GM23338 (cell line): ENCODE measurements at regions not wholly inside any gene's neighbourhood (a gene's known extent, or its start where the extent isn't known, plus 50 kb on each side); places are given as distances from the start of the nearest gene placed in this dataset.

Source experiments
- ATAC-seq: fragments of 200-7000 bp; cut with Tn5 transposase; 3 replicates; pipeline ENCODE4 v1.9.1; 2020
- DNase-seq: peaks from one replicate; pipeline ENCODE4 v3.0.0-alpha.2; 2015; ENCODE audit warnings: low spot score
- H2AFZ ChIP-seq: fragments of 200-600 bp; sonication (generic); 2 replicates; pipeline ENCODE4 v1.8.0; 2016; ENCODE audit warnings: antibody characterized with exemption, mild to moderate bottlenecking, moderate library complexity
- H3F3A ChIP-seq: fragments of 200-600 bp; sonication (generic); replicated peaks from 2 replicates; pipeline ENCODE4 v1.8.0; 2017; ENCODE audit warnings: antibody characterized with exemption, mixed run types, low read depth
- H3K27ac ChIP-seq: fragments of 200-600 bp; sonication (generic); 2 replicates; pipeline ENCODE4 v1.6.1; 2016; ENCODE audit warnings: low read depth
- H3K27me3 ChIP-seq: fragments of 200-600 bp; sonication (generic); 2 replicates; pipeline ENCODE4 v1.8.0; 2016; ENCODE audit warnings: mild to moderate bottlenecking, mixed run types, moderate library complexity; ENCODE audit not compliant: insufficient read depth
- H3K36me3 ChIP-seq: fragments of 200-600 bp; sonication (generic); 2 replicates; pipeline ENCODE4 v1.8.0; 2016; ENCODE audit warnings: mild to moderate bottlenecking; ENCODE audit not compliant: insufficient read depth
- H3K4me1 ChIP-seq: fragments of 200-600 bp; sonication (generic); 2 replicates; pipeline ENCODE4 v1.8.0; 2016; ENCODE audit warnings: mild to moderate bottlenecking, moderate library complexity; ENCODE audit not compliant: insufficient read depth
- H3K4me2 ChIP-seq: fragments of 200-600 bp; sonication (generic); 2 replicates; pipeline ENCODE4 v1.7.1; 2017; ENCODE audit warnings: mixed run types
- H3K4me3 ChIP-seq: fragments of 200-600 bp; sonication (generic); 2 replicates; pipeline ENCODE4 v1.6.1; 2016; ENCODE audit warnings: mixed run types
- H3K79me2 ChIP-seq: fragments of 200-600 bp; sonication (generic); replicated peaks from 2 replicates; pipeline ENCODE4 v1.8.0; 2017; ENCODE audit warnings: mild to moderate bottlenecking; ENCODE audit not compliant: insufficient read depth
- H3K9me2 ChIP-seq: fragments of 200-600 bp; sonication (generic); 2 replicates; pipeline ENCODE4 v1.8.0; 2017; ENCODE audit not compliant: insufficient read depth
- H4K20me1 ChIP-seq: fragments of 200-600 bp; sonication (generic); replicated peaks from 2 replicates; pipeline ENCODE4 v1.8.0; 2017; ENCODE audit warnings: mild to moderate bottlenecking; ENCODE audit not compliant: insufficient read depth
- H3K27ac Mint-ChIP-seq: 2 replicates; pipeline ENCODE4 v1.8.0; 2020; ENCODE audit warnings: inconsistent platforms, mild to moderate bottlenecking, moderate library complexity, mixed read lengths
- H3K27me3 Mint-ChIP-seq: 3 replicates; pipeline ENCODE4 v1.8.0; 2022; ENCODE audit warnings: low read depth, mild to moderate bottlenecking, moderate library complexity, mixed read lengths, inconsistent platforms; ENCODE audit not compliant: insufficient read depth, poor library complexity
- H3K36me3 Mint-ChIP-seq: 3 replicates; pipeline ENCODE4 v1.8.0; 2021; ENCODE audit warnings: low read depth, mild to moderate bottlenecking, inconsistent platforms, moderate library complexity, mixed read lengths
- H3K4me1 Mint-ChIP-seq: 3 replicates; pipeline ENCODE4 v1.8.0; 2020; ENCODE audit warnings: mild to moderate bottlenecking, inconsistent platforms, mixed read lengths
- H3K4me3 Mint-ChIP-seq: 3 replicates; pipeline ENCODE4 v1.8.0; 2021; ENCODE audit warnings: moderate library complexity, mild to moderate bottlenecking, inconsistent platforms, mixed read lengths
- H3K9me3 Mint-ChIP-seq: 3 replicates; pipeline ENCODE4 v1.8.0; 2020; ENCODE audit warnings: moderate library complexity, mild to moderate bottlenecking, inconsistent platforms, mixed read lengths
- CREB1 ChIP-seq: fragments of 250-450 bp; sonication (Bioruptor Pico); IDR thresholded peaks from 2 replicates; pipeline ENCODE4 v1.5.0; 2020; ENCODE audit warnings: low read depth, mild to moderate bottlenecking, moderate library complexity
- EZH2 ChIP-seq: fragments of 200-600 bp; sonication (generic); IDR thresholded peaks from one replicate; pipeline ENCODE4 v1.8.0; 2017; ENCODE audit warnings: antibody characterized with exemption, mild to moderate bottlenecking, low read depth; ENCODE audit not compliant: unreplicated experiment
- EZH2phosphoT487 ChIP-seq: fragments of 200-600 bp; sonication (generic); IDR thresholded peaks from one replicate; pipeline ENCODE4 v1.8.1; 2018; ENCODE audit warnings: antibody characterized with exemption; ENCODE audit not compliant: unreplicated experiment
- JUNB ChIP-seq: IDR thresholded peaks from one replicate; pipeline ENCODE4 v1.6.1; 2016; ENCODE audit warnings: antibody characterized with exemption; ENCODE audit not compliant: unreplicated experiment
- NANOG ChIP-seq: IDR thresholded peaks from 2 replicates; pipeline ENCODE4 v1.6.1; 2016; ENCODE audit warnings: antibody characterized with exemption, borderline replicate concordance
- POLR2AphosphoS5 ChIP-seq: IDR thresholded peaks from 2 replicates; pipeline ENCODE4 v1.6.1; 2016; ENCODE audit warnings: antibody characterized with exemption, low read depth
- STAT1 ChIP-seq: IDR thresholded peaks from one replicate; pipeline ENCODE4 v1.6.1; 2016; ENCODE audit warnings: antibody characterized with exemption; ENCODE audit not compliant: unreplicated experiment
- ZNF114 ChIP-seq: fragments of 250-450 bp; sonication (Bioruptor Pico); IDR thresholded peaks from 2 replicates; pipeline ENCODE4 v1.5.0; 2020; ENCODE audit warnings: mild to moderate bottlenecking, moderate library complexity
- ZNF331 ChIP-seq: fragments of 250-450 bp; sonication (Bioruptor Pico); IDR thresholded peaks from 2 replicates; pipeline ENCODE4 v1.5.0; 2020; ENCODE audit warnings: low read depth, mild to moderate bottlenecking, moderate library complexity
- TF ChIP-seq, protein P1 (sequence below), 2 experiments: fragments of 200-600 bp in 1 of 2; sonication (generic) in 1 of 2; conservative IDR thresholded peaks; 2 replicates each; pipeline versions ENCODE4 v1.5.1 to v1.6.1; 2016 to 2017; ENCODE audit warnings: antibody characterized with exemption in 2 of 2, low read depth in 2 of 2, mild to moderate bottlenecking in 2 of 2, moderate library complexity in 1 of 2
- TF ChIP-seq, protein P2 (sequence below): IDR thresholded peaks from one replicate; pipeline ENCODE4 v1.6.1; 2018; ENCODE audit warnings: antibody characterized with exemption; ENCODE audit not compliant: unreplicated experiment
- TF ChIP-seq, protein P3 (sequence below): IDR thresholded peaks from 2 replicates; pipeline ENCODE4 v1.6.1; 2016; ENCODE audit warnings: antibody characterized with exemption

DNA sequence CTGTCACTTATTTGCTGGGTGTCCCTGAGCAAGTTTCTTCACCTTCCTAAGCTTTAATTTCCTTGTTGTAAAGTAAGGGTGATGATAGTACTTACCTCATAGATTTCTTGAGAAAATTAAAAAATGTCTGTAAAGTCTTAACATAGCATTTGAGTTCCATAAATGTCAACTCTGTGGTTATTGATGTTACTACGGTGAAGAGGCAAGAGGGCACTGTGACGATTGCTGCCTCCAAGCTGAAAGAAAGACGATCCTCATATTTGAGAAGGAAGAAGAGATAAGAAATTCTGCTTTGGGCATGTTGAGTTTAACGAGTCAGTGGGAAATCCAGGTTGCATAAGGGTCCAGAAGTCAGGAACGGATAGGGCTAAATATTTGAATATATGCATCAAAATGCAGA, 240.8 kb upstream of the ZPLD1 start (continued):
- TF ChIP-seq, protein P1, sequence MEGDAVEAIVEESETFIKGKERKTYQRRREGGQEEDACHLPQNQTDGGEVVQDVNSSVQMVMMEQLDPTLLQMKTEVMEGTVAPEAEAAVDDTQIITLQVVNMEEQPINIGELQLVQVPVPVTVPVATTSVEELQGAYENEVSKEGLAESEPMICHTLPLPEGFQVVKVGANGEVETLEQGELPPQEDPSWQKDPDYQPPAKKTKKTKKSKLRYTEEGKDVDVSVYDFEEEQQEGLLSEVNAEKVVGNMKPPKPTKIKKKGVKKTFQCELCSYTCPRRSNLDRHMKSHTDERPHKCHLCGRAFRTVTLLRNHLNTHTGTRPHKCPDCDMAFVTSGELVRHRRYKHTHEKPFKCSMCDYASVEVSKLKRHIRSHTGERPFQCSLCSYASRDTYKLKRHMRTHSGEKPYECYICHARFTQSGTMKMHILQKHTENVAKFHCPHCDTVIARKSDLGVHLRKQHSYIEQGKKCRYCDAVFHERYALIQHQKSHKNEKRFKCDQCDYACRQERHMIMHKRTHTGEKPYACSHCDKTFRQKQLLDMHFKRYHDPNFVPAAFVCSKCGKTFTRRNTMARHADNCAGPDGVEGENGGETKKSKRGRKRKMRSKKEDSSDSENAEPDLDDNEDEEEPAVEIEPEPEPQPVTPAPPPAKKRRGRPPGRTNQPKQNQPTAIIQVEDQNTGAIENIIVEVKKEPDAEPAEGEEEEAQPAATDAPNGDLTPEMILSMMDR (conservative IDR thresholded peaks at IDR 0.05; ENCODE audit: low read depth in 2 of 2), result no peak
- no peak for TF ChIP-seq STAT1

DNA sequence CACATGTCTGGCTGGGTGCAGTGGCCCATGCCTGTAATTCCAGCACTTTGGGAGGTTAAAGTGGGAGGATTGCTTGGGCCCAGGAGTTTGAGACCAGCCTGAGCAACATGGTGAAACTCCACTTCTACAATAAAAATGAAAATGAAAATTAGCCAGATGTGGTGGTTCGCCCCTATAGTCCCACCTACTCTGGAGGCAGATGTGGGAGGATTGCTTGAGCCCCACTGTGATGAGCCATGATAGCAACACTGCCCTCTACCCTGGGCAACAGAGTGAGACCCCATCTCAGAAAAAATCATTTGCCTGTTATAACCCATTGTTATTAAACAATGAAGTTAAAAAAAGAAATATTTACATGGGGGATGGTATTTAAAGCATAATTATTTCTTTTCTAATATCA, 240.1 kb upstream of the ZPLD1 start:
- no peaks in the 10 kb centered on the region for H3K79me2 ChIP-seq
- no peaks in the 10 kb centered on the region for H4K20me1 ChIP-seq
- no peak overlapping the region for H3K4me2 ChIP-seq
- no peaks in the 10 kb centered on the region for H3K36me3 Mint-ChIP-seq
- H3K36me3 ChIP-seq, result no peaks in the 10 kb centered on the region
- no peak overlapping the region for H2AFZ ChIP-seq
- DNase-seq (no peak), ATAC-seq (no peak)
- no peaks in the 10 kb centered on the region for H3K4me1 ChIP-seq
- peaks cover 4% of the 10 kb centered on the region for H3K27me3 Mint-ChIP-seq
- no peak overlapping the region for H3K27ac Mint-ChIP-seq
- H3F3A ChIP-seq, result no peaks in the 10 kb centered on the region
- no peak overlapping the region for H3K4me3 Mint-ChIP-seq
- no peak overlapping the region for H3K4me3 ChIP-seq
- H3K27me3 ChIP-seq, result no peaks in the 10 kb centered on the region
- H3K27ac ChIP-seq, result no peak overlapping the region
- H3K4me1 Mint-ChIP-seq, result peaks cover 13% of the 10 kb centered on the region
- no peaks in the 10 kb centered on the region; the same call in 2 of the 3 replicates for H3K9me3 Mint-ChIP-seq
- H3K9me2 ChIP-seq, result peaks cover 3% of the 10 kb centered on the region; the same call in 1 of the 2 replicates
- TF ChIP-seq CREB1 (CRISPR knock-in tag) (no peak), ZNF331 (CRISPR knock-in tag) (no peak), EZH2phosphoT487 (no peak), NANOG (no peak), ZNF114 (CRISPR knock-in tag) (no peak), EZH2 (no peak), STAT1 (no peak), JUNB (no peak), POLR2AphosphoS5 (no peak)
- TF ChIP-seq, protein P2, sequence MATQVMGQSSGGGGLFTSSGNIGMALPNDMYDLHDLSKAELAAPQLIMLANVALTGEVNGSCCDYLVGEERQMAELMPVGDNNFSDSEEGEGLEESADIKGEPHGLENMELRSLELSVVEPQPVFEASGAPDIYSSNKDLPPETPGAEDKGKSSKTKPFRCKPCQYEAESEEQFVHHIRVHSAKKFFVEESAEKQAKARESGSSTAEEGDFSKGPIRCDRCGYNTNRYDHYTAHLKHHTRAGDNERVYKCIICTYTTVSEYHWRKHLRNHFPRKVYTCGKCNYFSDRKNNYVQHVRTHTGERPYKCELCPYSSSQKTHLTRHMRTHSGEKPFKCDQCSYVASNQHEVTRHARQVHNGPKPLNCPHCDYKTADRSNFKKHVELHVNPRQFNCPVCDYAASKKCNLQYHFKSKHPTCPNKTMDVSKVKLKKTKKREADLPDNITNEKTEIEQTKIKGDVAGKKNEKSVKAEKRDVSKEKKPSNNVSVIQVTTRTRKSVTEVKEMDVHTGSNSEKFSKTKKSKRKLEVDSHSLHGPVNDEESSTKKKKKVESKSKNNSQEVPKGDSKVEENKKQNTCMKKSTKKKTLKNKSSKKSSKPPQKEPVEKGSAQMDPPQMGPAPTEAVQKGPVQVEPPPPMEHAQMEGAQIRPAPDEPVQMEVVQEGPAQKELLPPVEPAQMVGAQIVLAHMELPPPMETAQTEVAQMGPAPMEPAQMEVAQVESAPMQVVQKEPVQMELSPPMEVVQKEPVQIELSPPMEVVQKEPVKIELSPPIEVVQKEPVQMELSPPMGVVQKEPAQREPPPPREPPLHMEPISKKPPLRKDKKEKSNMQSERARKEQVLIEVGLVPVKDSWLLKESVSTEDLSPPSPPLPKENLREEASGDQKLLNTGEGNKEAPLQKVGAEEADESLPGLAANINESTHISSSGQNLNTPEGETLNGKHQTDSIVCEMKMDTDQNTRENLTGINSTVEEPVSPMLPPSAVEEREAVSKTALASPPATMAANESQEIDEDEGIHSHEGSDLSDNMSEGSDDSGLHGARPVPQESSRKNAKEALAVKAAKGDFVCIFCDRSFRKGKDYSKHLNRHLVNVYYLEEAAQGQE, result no peak
- TF ChIP-seq, protein P3, sequence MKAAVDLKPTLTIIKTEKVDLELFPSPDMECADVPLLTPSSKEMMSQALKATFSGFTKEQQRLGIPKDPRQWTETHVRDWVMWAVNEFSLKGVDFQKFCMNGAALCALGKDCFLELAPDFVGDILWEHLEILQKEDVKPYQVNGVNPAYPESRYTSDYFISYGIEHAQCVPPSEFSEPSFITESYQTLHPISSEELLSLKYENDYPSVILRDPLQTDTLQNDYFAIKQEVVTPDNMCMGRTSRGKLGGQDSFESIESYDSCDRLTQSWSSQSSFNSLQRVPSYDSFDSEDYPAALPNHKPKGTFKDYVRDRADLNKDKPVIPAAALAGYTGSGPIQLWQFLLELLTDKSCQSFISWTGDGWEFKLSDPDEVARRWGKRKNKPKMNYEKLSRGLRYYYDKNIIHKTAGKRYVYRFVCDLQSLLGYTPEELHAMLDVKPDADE, result no peak
- TF ChIP-seq, protein P1 (conservative IDR thresholded peaks at IDR 0.05; ENCODE audit: low read depth in 2 of 2), result no peak
